EL (cell line): ENCODE measurements at regions not wholly inside any gene's neighbourhood (a gene's known extent, or its start where the extent isn't known, plus 50 kb on each side); places are given as distances from the start of the nearest gene placed in this dataset.

ENCODE experiments used
- DNase-seq: peaks from one replicate; pipeline ENCODE4 v3.0.0-alpha.2; 2016

GRCh38 chr13:83311886-83312577 lies 570.2 kb downstream of the SLITRK1 start:
- DNase-seq = peak; percentile 60

DNA sequence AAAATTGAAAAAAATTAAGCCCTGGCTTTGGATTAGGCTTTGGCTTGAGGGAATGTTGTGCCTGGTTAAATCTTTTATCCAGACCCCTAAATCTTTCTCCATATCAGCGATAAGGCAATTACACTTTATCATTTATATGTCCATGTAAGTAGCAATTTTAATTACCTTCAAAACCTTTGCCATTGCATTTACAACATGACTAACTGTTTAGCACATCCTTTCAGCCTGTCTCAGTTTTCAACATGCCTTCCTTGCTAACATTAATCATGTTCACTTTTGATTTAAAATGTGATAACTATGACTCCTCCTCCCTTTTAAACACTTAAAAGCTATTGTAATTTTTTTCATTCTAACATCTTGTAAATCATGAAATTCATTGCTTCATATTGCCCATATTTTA lies 583.7 kb downstream of the SLITRK1 start:
- no peak for DNase-seq

DNA sequence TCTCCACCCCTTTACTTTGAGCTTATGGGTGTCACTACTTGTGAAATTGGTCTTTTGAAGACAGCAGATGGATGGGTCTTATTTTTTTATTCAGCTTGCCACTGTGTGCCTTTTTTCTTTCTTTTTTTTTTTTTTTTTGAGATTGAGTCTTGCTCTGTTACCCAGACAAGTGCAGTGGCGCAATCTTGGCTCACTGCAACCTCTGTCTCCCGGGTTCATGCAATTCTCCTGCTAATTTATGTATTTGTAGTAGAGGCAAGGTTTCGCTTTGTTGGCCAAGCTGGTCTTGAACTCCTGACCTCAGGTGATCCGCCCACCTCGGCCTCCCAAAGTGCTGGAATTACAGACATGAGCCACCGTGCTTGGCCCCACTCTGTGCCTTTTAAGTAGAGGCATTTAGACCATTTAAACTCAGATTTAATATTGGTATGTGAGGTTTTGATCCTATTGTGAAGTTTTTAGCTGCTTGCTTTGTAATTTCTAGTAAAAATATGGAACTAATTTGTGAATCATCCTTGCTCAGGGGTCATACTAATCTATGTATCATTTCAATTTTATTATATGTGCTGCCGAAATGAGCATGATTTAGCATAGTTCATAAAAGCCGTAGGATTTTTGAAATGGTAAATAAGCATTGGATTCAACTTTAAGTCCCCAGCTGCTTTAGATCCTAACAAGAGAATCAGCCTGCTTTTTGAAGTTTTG lies 584.5 kb downstream of the SLITRK1 start:
- DNase-seq = no peak

DNA sequence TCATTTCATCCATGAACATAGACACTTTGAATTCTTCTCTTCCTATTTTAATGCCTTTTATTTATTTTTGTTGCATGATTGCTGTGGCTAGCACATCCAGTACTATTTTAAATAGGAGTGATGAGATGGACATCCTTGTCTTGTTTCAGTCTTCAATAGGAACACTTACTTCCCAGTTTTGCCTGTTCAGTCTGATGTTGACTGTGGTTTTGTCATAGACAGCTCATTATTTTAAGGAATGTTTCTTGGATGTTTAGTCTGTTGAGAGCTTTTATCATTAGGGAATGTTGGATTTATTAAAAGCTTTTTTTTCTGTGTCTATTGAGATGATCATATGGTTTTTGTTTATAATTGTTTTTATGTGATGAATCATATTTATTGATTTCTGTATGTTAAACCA lies 586.6 kb downstream of the SLITRK1 start:
- DNase-seq = no peak

DNA sequence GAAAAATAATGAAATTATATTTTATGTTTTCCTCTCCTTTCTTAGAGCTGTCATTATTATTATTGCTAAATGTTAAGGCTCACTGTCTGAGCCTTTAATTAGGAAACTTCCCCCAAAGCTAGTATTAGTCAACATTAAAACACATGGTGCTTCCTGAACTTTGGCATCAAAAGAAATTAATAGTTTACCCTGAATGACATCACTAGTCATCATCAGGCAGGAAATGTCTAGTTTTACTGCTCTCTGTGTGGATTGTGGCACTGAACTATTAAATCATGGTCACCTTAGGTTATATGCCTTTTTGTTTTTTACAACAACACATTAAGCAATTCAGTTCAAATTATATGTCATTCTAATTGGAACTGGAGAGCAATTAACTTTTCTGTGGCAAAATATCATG lies 595.5 kb downstream of the SLITRK1 start:
- peak; percentile 51 for DNase-seq

- DNase-seq = no peak
Measured at GRCh38 chr13:83281654-83282053, 600.6 kb downstream of the SLITRK1 start.

DNA sequence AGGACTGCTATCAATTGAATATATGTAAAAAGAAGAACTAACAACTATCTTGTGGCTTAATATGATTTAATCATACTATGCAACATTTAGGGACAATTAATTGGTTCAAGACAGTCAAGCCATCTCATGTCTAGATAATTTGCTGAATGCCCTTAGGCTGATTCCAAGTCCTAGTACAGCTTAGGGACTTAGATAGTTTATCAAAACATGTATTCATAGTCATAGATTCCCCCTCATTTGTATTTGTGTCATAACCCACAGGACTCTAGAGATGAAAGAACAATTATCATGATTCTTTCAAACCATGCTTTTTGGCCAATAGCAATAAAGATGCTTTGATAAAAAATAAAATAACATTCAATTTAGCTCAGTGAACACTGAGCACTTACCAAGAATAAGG lies 607.6 kb downstream of the SLITRK1 start:
- peak; percentile 16 for DNase-seq

GRCh38 chr13:83272652-83273240 lies 609.5 kb downstream of the SLITRK1 start:
- no peak for DNase-seq

DNA sequence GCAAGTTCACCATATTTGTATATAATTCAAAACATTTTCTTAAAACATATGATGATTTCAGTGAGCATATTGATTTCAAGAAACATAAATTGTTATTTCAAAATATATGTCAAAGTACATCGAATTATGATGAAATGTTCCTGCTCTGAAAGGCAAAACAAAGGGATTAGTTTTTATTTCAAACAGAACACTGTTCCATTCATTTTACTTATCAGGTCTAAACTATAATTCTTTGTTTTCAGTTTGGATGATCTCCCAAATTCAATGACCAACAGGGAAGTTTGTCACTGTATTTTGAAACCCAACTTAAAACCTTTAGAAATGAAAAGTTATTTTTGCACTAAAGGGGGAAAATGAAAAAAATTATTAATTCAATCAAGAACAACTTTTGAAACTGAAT lies 610.2 kb downstream of the SLITRK1 start:
- no peak for DNase-seq

- no peak for DNase-seq
Measured at GRCh38 chr13:83265279-83265678, 617.0 kb downstream of the SLITRK1 start.

DNA sequence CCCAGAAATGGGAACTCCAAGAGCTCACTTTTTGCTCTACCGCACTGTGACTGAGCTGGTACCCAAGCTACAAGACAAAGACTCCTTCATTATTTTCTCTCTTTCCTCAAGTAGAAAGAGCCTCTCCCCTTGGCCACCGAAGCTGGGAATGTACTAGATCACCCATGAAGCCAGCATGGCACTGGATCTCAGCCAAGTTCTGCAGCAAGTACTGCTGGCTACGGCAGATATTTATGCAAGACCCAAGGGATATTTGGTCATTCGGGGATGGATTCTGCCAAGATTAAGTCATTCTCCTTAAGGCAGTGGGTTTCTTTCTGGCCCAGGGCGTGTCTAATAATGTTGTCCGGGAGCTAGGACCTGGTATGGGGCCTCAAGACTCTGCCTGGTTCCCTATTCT lies 633.5 kb downstream of the SLITRK1 start:
- DNase-seq = no peak

GRCh38 chr13:83232626-83233025 lies 649.6 kb downstream of the SLITRK1 start:
- DNase-seq = no peak

GRCh38 chr13:83229574-83230305 lies 652.5 kb downstream of the SLITRK1 start:
- DNase-seq = no peak

GRCh38 chr13:83223546-83223945 lies 658.7 kb downstream of the SLITRK1 start:
- DNase-seq = no peak

DNA sequence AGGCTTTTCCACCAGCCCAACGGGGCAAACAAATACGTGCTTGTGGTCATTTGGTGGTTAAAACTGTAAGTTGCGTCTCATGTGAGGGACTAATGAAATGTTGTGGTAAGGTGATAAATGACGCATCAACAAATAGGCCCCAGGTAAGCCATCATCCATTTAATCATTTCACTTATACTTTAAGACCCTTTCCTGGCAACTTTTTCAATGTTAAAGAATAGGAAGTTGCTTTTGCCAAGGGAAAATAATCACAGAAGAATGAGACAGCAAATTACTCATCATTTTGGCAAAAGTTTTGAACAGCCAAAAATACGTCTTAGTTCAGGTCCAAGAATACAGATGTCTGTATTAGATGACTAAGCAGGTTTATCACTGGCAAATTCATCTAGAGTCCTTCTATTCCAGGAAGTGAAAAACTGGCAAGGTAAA lies 660.4 kb downstream of the SLITRK1 start:
- peak; percentile 85 for DNase-seq

DNA sequence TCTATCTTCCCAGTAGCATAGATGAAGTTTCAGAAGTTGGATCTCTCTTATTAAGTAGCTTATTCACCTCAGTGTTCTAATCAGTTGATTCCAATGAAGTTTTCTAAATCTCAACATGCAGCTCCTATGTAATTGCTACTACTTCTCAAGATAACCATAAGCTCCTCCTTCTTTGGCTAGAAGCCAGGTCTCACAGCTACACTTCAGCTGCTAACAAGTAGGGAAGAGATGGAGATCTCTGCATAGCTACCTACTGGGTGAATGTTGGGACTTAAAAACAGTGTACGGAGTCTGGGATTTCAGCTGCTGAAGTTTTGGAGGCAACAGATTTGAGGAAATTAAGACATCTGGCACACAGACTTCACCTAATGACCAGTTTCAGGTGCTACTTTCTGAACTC lies 661.0 kb downstream of the SLITRK1 start:
- DNase-seq = peak; percentile 46

- DNase-seq = no peak
Measured at GRCh38 chr13:83220241-83220640, 662.0 kb downstream of the SLITRK1 start.

DNA sequence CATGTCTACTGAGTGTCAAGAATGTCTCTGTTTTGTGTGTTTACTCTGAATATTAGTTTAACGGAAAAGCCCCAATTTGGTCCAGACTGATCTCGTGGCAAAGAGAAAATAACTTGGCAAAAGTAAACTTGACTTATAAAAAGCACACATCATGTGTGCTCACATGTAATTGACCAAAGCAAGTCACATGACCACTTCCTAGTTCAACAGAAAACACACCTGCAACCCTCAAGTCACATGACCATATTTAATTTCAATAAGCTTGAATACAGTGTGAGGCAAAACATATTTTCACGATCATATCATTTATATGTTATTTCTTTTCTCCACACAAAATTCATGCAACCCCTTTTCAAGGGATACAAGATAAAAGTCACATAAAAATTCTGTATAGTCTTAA lies 662.4 kb downstream of the SLITRK1 start:
- DNase-seq = no peak

- peak; percentile 55 for DNase-seq
Measured at GRCh38 chr13:83216479-83217245, 665.6 kb downstream of the SLITRK1 start.

- DNase-seq = peak; percentile 82
Measured at GRCh38 chr13:83215627-83216026, 666.6 kb downstream of the SLITRK1 start.

GRCh38 chr13:83214452-83214851 lies 667.8 kb downstream of the SLITRK1 start:
- peak; percentile 27 for DNase-seq

GRCh38 chr13:83211301-83211700 lies 671.0 kb downstream of the SLITRK1 start:
- peak; percentile 87 for DNase-seq

GRCh38 chr13:83204886-83205285 lies 677.4 kb downstream of the SLITRK1 start:
- DNase-seq = no peak
